ENCODE measurements at regions not wholly inside any gene's neighbourhood (a gene's known extent, or its start where the extent isn't known, plus 50 kb on each side); places are given as distances from the start of the nearest gene placed in this dataset.

DNA sequence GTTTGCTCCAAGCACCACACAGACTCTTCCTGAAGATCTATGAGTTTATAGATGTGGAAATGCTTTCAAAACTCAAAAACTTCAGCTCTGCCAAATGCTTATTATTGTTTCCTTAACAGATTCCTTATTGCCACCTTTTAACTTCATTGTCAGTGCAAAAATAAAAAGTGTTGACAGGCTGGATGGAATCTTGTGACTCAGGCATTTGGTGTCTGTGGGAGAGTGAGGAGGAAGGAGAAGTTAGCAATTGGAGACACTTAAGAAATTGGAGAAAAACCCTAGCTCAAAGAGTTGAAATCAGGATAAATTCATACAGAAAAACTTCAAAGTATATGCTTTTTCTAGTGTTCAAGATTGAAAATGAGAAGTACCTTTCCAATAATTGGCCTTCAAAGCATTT lies 140.6 kb upstream of the PUM3 start:
- Histone ChIP-seq H3K36me3 (ENCODE audit: control insufficient read depth in 1 of 2, insufficient read depth in 2 of 2, low read length in 2 of 2) (no peaks in the 10 kb centered on the region), H3K9ac (ENCODE audit: low read length) (no peak overlapping the region), H3K79me2 (ENCODE audit: insufficient read depth, low read length) (no peaks in the 10 kb centered on the region), H3K4me2 (ENCODE audit: low read length) (no peak overlapping the region), H2AFZ (ENCODE audit: low read depth, low read length, poor library complexity, severe bottlenecking) (no peak overlapping the region), H3K27ac (ENCODE audit: low read depth, low read length) (no peak overlapping the region), H3K9me3 (ENCODE audit: control insufficient read depth in 1 of 2, insufficient read depth in 1 of 2, low read depth in 1 of 2, low read length in 2 of 2) (no peaks in the 10 kb centered on the region), H3K9me2 (ENCODE audit: insufficient read depth) (no peaks in the 10 kb centered on the region), H3K4me3 (replicated peaks in 1 of 2; ENCODE audit: low read depth in 1 of 2, low read length in 2 of 2) (no peak overlapping the region), H3K27me3 (ENCODE audit: insufficient read depth, low read length) (peaks cover 44% of the 10 kb centered on the region), H3K4me1 (ENCODE audit: control insufficient read depth in 1 of 2, insufficient read depth in 2 of 2, low read length in 2 of 2) (no peaks in the 10 kb centered on the region), H4K20me1 (ENCODE audit: insufficient read depth) (no peaks in the 10 kb centered on the region)
- intact Hi-C loops (cut with micrococcal nuclease), result no loop called here
- no peak for TF ChIP-seq YY1 (IDR thresholded peaks at IDR 0.05; ENCODE audit: extremely low read depth, insufficient replicate concordance, low read depth, low read length)
- TF ChIP-seq SRF (IDR thresholded peaks at IDR 0.05; ENCODE audit: low read depth), result no peak
- no peak for TF ChIP-seq JUND (IDR thresholded peaks at IDR 0.05)
- no peak for TF ChIP-seq EZH2phosphoT487 (IDR thresholded peaks at IDR 0.05; ENCODE audit: borderline replicate concordance)
- TF ChIP-seq CBX3 (IDR thresholded peaks at IDR 0.05; ENCODE audit: low read depth), result no peak
- TF ChIP-seq POLR2AphosphoS5 (IDR thresholded peaks at IDR 0.05; ENCODE audit: low read depth, low read length), result no peak
- TF ChIP-seq, protein P1, sequence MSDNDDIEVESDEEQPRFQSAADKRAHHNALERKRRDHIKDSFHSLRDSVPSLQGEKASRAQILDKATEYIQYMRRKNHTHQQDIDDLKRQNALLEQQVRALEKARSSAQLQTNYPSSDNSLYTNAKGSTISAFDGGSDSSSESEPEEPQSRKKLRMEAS (IDR thresholded peaks at IDR 0.05), result no peak
- no peak for TF ChIP-seq TCF7L2 (IDR thresholded peaks at IDR 0.05; ENCODE audit: borderline replicate concordance, extremely low read depth, insufficient read depth, insufficient read length)
- TF ChIP-seq CEBPB (IDR thresholded peaks at IDR 0.05; ENCODE audit: low read depth), result no peak
- no peak for TF ChIP-seq SP1 (IDR thresholded peaks at IDR 0.05; ENCODE audit: low read depth)
- no peak for TF ChIP-seq EGR1 (IDR thresholded peaks at IDR 0.05; ENCODE audit: low read depth)
- TF ChIP-seq, protein P2, sequence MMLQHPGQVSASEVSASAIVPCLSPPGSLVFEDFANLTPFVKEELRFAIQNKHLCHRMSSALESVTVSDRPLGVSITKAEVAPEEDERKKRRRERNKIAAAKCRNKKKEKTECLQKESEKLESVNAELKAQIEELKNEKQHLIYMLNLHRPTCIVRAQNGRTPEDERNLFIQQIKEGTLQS (IDR thresholded peaks at IDR 0.05), result no peak
- no peak for TF ChIP-seq ZFX (IDR thresholded peaks at IDR 0.05)
- no peak for TF ChIP-seq POLR2A (IDR thresholded peaks at IDR 0.05; ENCODE audit: borderline replicate concordance, extremely low read depth, insufficient read depth, insufficient read length)
- TF ChIP-seq FOSL1 (IDR thresholded peaks at IDR 0.05; ENCODE audit: low read depth), result no peak
- no peak for TF ChIP-seq ZBTB33 (IDR thresholded peaks at IDR 0.05; ENCODE audit: extremely low read depth, insufficient replicate concordance, low read length)
- no peak for TF ChIP-seq SIN3A (IDR thresholded peaks at IDR 0.05; ENCODE audit: low read depth)
- TF ChIP-seq EZH2 (IDR thresholded peaks at IDR 0.05), result no peak
- ChIA-PET RAD21 (ENCODE audit: low non-redundant PET in 1 of 2, low total read pairs in 2 of 2, uncharacterized antibody in 2 of 2, unreplicated experiment in 2 of 2) (no interaction called here), POLR2A (no interaction called here), CTCF (no interaction called here)
- no TSS peak for BruUV-seq (replicated peaks)
- ATAC-seq (no peak), DNase-seq (ENCODE audit: low read depth, low spot score) (no peak)

All from HCT116 (cell line).